ENCODE measurements at regions not wholly inside any gene's neighbourhood (a gene's known extent, or its start where the extent isn't known, plus 50 kb on each side); places are given as distances from the start of the nearest gene placed in this dataset.

- no peak for DNase-seq
These were observed 338.8 kb downstream of the SEC14L1 start for GRCh38 chr17:77479372-77480198.

GRCh38 chr17:77480199-77480508 is 339.4 kb downstream of the SEC14L1 start:
- no peak for DNase-seq

GRCh38 chr17:77480509-77481215 is 339.9 kb downstream of the SEC14L1 start:
- DNase-seq = no peak

GRCh38 chr17:77481476-77482374 is 341.0 kb downstream of the SEC14L1 start:
- no peak for DNase-seq

- no peak for DNase-seq
These were observed 341.8 kb downstream of the SEC14L1 start for GRCh38 chr17:77482375-77483127.

- DNase-seq = no peak
These were observed 342.4 kb downstream of the SEC14L1 start for GRCh38 chr17:77483128-77483598.

- no peak for DNase-seq
These were observed 343.3 kb downstream of the SEC14L1 start for GRCh38 chr17:77484111-77484510.

GRCh38 chr17:77485089-77485833 is 344.5 kb downstream of the SEC14L1 start:
- peak; percentile 38 for DNase-seq

GRCh38 chr17:77487211-77487629 is 346.5 kb downstream of the SEC14L1 start:
- no peak for DNase-seq

GRCh38 chr17:77487677-77488530 is 347.1 kb downstream of the SEC14L1 start:
- DNase-seq = no peak

- no peak for DNase-seq
These were observed 347.9 kb downstream of the SEC14L1 start for GRCh38 chr17:77488531-77489238.

GRCh38 chr17:77489239-77489892 is 348.6 kb downstream of the SEC14L1 start:
- DNase-seq = no peak

GRCh38 chr17:77489893-77490255 is 349.1 kb downstream of the SEC14L1 start:
- DNase-seq = no peak

GRCh38 chr17:77490361-77491183 is 349.8 kb downstream of the SEC14L1 start:
- DNase-seq = no peak

- DNase-seq = no peak
These were observed 351.2 kb downstream of the SEC14L1 start for GRCh38 chr17:77491921-77492445.

GRCh38 chr17:77492446-77493237 is 351.9 kb downstream of the SEC14L1 start:
- DNase-seq = no peak

- no peak for DNase-seq
These were observed 352.6 kb downstream of the SEC14L1 start for GRCh38 chr17:77493238-77493820.
